ENCODE measurements at regions not wholly inside any gene's neighbourhood (a gene's known extent, or its start where the extent isn't known, plus 50 kb on each side); places are given as distances from the start of the nearest gene placed in this dataset.
"Not testable (repeated sequence)": the region's sequence is repeated elsewhere in the genome, so short reads cannot be mapped to it uniquely, and the experiment has no call there.

- no peak for TF ChIP-seq CTCF (conservative IDR thresholded peaks at IDR 0.05; ENCODE audit: low read depth, low read length)
- no peak overlapping the region for H3K4me3 ChIP-seq (ENCODE audit: low read depth, low read length)
Observed at GRCh38 chr18:22752014-22752413, 181.1 kb upstream of the RBBP8 start.

GRCh38 chr18:22753130-22753831 is 179.8 kb upstream of the RBBP8 start:
- no peak for DNase-seq (ENCODE audit: low read depth)
- no peak overlapping the region for H3K4me3 ChIP-seq (ENCODE audit: low read depth, low read length)
- TF ChIP-seq CTCF (conservative IDR thresholded peaks at IDR 0.05; ENCODE audit: low read depth, low read length), result no peak

More at GRCh38 chr18:22752014-22752413, 181.1 kb upstream of the RBBP8 start:
- no peak for DNase-seq (ENCODE audit: low read depth)

- not testable (repeated sequence) for DNase-seq (ENCODE audit: low read depth); H3K4me3 ChIP-seq (ENCODE audit: low read depth, low read length)
Observed at GRCh38 chr18:22764005-22764404, 169.1 kb upstream of the RBBP8 start.

- TF ChIP-seq CTCF (conservative IDR thresholded peaks at IDR 0.05; ENCODE audit: low read depth, low read length), result no peak
- peak; percentile 10 for DNase-seq (ENCODE audit: low read depth)
Observed at GRCh38 chr18:22765896-22766295, 167.2 kb upstream of the RBBP8 start.

GRCh38 chr18:22767653-22768052 is 165.5 kb upstream of the RBBP8 start:
- H3K4me3 ChIP-seq (ENCODE audit: low read depth, low read length), result no peak overlapping the region
- no peak for TF ChIP-seq CTCF (conservative IDR thresholded peaks at IDR 0.05; ENCODE audit: low read depth, low read length)
- DNase-seq (ENCODE audit: low read depth), result no peak

More at GRCh38 chr18:22765896-22766295, 167.2 kb upstream of the RBBP8 start:
- no peak overlapping the region for H3K4me3 ChIP-seq (ENCODE audit: low read depth, low read length)

GRCh38 chr18:22773944-22774343 is 159.2 kb upstream of the RBBP8 start:
- no peak overlapping the region for H3K4me3 ChIP-seq (ENCODE audit: low read depth, low read length)
- DNase-seq (ENCODE audit: low read depth), result no peak
- TF ChIP-seq CTCF (conservative IDR thresholded peaks at IDR 0.05; ENCODE audit: low read depth, low read length), result no peak

- no peak overlapping the region for H3K4me3 ChIP-seq (ENCODE audit: low read depth, low read length)
- no peak for TF ChIP-seq CTCF (conservative IDR thresholded peaks at IDR 0.05; ENCODE audit: low read depth, low read length)
- no peak for DNase-seq (ENCODE audit: low read depth)
Observed at GRCh38 chr18:22778996-22779395, 154.1 kb upstream of the RBBP8 start.
